HL-60 (cell line): ENCODE measurements at regions not wholly inside any gene's neighbourhood (a gene's known extent, or its start where the extent isn't known, plus 50 kb on each side); places are given as distances from the start of the nearest gene placed in this dataset.

Experiments
- DNase-seq, 2 experiments: peaks; one replicate each; pipeline ENCODE4 v3.0.0-alpha.2; 2010 to 2020; ENCODE audit warnings: low read depth in 1 of 2, low spot score in 1 of 2
- H3K27ac ChIP-seq: fragments of 250-450 bp; sonication (Bioruptor Pico); replicated peaks from 2 replicates; pipeline ENCODE4 v1.5.1; 2020; ENCODE audit warnings: mild to moderate bottlenecking, moderate library complexity
- H3K27me3 ChIP-seq: fragments of 250-450 bp; sonication (Bioruptor Pico); 2 replicates; pipeline ENCODE4 v1.5.1; 2021; ENCODE audit warnings: mild to moderate bottlenecking, moderate library complexity; ENCODE audit not compliant: insufficient read depth, poor library complexity, severe bottlenecking
- H3K4me3 ChIP-seq: replicated peaks from 2 replicates; pipeline ENCODE4 v1.5.1; 2011; ENCODE audit warnings: mild to moderate bottlenecking, control low read depth, low read length; ENCODE audit not compliant: insufficient read depth
- GABPA ChIP-seq: IDR thresholded peaks from 2 replicates; pipeline ENCODE4 v1.6.1; 2012; ENCODE audit warnings: low read depth
- POLR2AphosphoS5 ChIP-seq: IDR thresholded peaks from 2 replicates; pipeline ENCODE4 v1.6.1; 2012; ENCODE audit warnings: low read depth
- REST ChIP-seq: IDR thresholded peaks from 2 replicates; pipeline ENCODE4 v1.6.1; 2012; ENCODE audit warnings: low read depth; ENCODE audit not compliant: insufficient replicate concordance
- SPI1 ChIP-seq: IDR thresholded peaks from 2 replicates; pipeline ENCODE4 v1.6.1; 2012; ENCODE audit warnings: low read depth, mild to moderate bottlenecking, borderline replicate concordance
- TF ChIP-seq, protein P1 (sequence below): IDR thresholded peaks from one replicate; pipeline ENCODE4 v1.5.1; 2011; ENCODE audit warnings: low read length, control low read depth, inconsistent platforms; ENCODE audit not compliant: insufficient read depth

- Histone ChIP-seq H3K27me3 (no peaks in the 10 kb centered on the region), H3K27ac (no peak overlapping the region), H3K4me3 (no peak overlapping the region)
- DNase-seq: no peak
- TF ChIP-seq POLR2AphosphoS5 (no peak), REST (no peak), SPI1 (no peak)
- TF ChIP-seq, protein P1, sequence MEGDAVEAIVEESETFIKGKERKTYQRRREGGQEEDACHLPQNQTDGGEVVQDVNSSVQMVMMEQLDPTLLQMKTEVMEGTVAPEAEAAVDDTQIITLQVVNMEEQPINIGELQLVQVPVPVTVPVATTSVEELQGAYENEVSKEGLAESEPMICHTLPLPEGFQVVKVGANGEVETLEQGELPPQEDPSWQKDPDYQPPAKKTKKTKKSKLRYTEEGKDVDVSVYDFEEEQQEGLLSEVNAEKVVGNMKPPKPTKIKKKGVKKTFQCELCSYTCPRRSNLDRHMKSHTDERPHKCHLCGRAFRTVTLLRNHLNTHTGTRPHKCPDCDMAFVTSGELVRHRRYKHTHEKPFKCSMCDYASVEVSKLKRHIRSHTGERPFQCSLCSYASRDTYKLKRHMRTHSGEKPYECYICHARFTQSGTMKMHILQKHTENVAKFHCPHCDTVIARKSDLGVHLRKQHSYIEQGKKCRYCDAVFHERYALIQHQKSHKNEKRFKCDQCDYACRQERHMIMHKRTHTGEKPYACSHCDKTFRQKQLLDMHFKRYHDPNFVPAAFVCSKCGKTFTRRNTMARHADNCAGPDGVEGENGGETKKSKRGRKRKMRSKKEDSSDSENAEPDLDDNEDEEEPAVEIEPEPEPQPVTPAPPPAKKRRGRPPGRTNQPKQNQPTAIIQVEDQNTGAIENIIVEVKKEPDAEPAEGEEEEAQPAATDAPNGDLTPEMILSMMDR: no peak
Observed at GRCh38 chr15:61620151-61620550, 391.0 kb upstream of the RORA start.

- H3K27ac ChIP-seq: no peak overlapping the region
- H3K4me3 ChIP-seq: no peak overlapping the region
- H3K27me3 ChIP-seq: no peaks in the 10 kb centered on the region
- TF ChIP-seq GABPA (no peak), REST (no peak), POLR2AphosphoS5 (no peak), SPI1 (no peak)
- TF ChIP-seq, protein P1: no peak
- no peak for DNase-seq
Observed at GRCh38 chr15:61613729-61614128, 384.6 kb upstream of the RORA start.

GRCh38 chr15:61613138-61613537 lies 384.0 kb upstream of the RORA start:
- Histone ChIP-seq H3K27me3 (no peaks in the 10 kb centered on the region), H3K27ac (no peak overlapping the region)
- TF ChIP-seq GABPA (no peak), SPI1 (no peak), REST (no peak), POLR2AphosphoS5 (no peak)
- TF ChIP-seq, protein P1: no peak

More at GRCh38 chr15:61613138-61613537, 384.0 kb upstream of the RORA start:
- H3K4me3 ChIP-seq: no peak overlapping the region
- DNase-seq: no peak
